ENCODE measurements at regions not wholly inside any gene's neighbourhood (a gene's known extent, or its start where the extent isn't known, plus 50 kb on each side); places are given as distances from the start of the nearest gene placed in this dataset.

GRCh38 chr21:36555199-36555800, 75.4 kb upstream of the CLDN14 start:
- no peak for DNase-seq

GRCh38 chr21:36557316-36557715, 77.4 kb upstream of the CLDN14 start:
- DNase-seq = no peak

- no peak for DNase-seq
Measured at GRCh38 chr21:36560933-36561575, 81.1 kb upstream of the CLDN14 start.

GRCh38 chr21:36563341-36563926, 83.5 kb upstream of the CLDN14 start:
- DNase-seq = no peak

GRCh38 chr21:36564647-36565046, 84.7 kb upstream of the CLDN14 start:
- DNase-seq = no peak

GRCh38 chr21:36565540-36565939, 85.6 kb upstream of the CLDN14 start:
- no peak for DNase-seq

- DNase-seq = no peak
Measured at GRCh38 chr21:36566644-36567043, 86.7 kb upstream of the CLDN14 start.

GRCh38 chr21:36567216-36567885, 87.4 kb upstream of the CLDN14 start:
- DNase-seq = no peak

- DNase-seq = no peak
Measured at GRCh38 chr21:36569511-36569910, 89.6 kb upstream of the CLDN14 start.

GRCh38 chr21:36571556-36571955, 91.6 kb upstream of the CLDN14 start:
- no peak for DNase-seq

GRCh38 chr21:36572039-36572438, 92.1 kb upstream of the CLDN14 start:
- DNase-seq = no peak

GRCh38 chr21:36575306-36575705, 95.4 kb upstream of the CLDN14 start:
- DNase-seq = no peak

- DNase-seq = no peak
Measured at GRCh38 chr21:36576441-36576840, 96.5 kb upstream of the CLDN14 start.

- no peak for DNase-seq
Measured at GRCh38 chr21:36579898-36580297, 100.0 kb upstream of the CLDN14 start.

GRCh38 chr21:36582271-36582670, 102.3 kb upstream of the CLDN14 start:
- DNase-seq = no peak

GRCh38 chr21:36583591-36583990, 103.7 kb upstream of the CLDN14 start:
- no peak for DNase-seq

GRCh38 chr21:36584980-36585940, 105.3 kb upstream of the CLDN14 start:
- no peak for DNase-seq

GRCh38 chr21:36587388-36587787, 107.5 kb upstream of the CLDN14 start:
- no peak for DNase-seq

GRCh38 chr21:36589352-36589971, 109.5 kb upstream of the SIM2 start:
- DNase-seq = peak in 2 of 14 donors; percentile 4 to 8

GRCh38 chr21:36591326-36591970, 107.5 kb upstream of the SIM2 start:
- DNase-seq = no peak

- DNase-seq = no peak
Measured at GRCh38 chr21:36596174-36596573, 102.7 kb upstream of the SIM2 start.
